Mesendoderm (in vitro differentiated cells): ENCODE measurements at regions not wholly inside any gene's neighbourhood (a gene's known extent, or its start where the extent isn't known, plus 50 kb on each side); places are given as distances from the start of the nearest gene placed in this dataset.

Experiments used
- DNase-seq: peaks from one replicate; pipeline ENCODE4 v3.0.0; 2013
- H2AK5ac ChIP-seq: 2 replicates; pipeline ENCODE4 v1.6.1; 2013; ENCODE audit warnings: low read length, inconsistent platforms
- H2BK120ac ChIP-seq: 2 replicates; pipeline ENCODE4 v1.6.1; 2013; ENCODE audit warnings: low read depth, mild to moderate bottlenecking, low read length, moderate library complexity, mixed read lengths
- H2BK15ac ChIP-seq: replicated peaks from 2 replicates; pipeline ENCODE4 v1.6.1; 2013; ENCODE audit warnings: low read depth, mild to moderate bottlenecking, moderate library complexity
- H2BK5ac ChIP-seq: 2 replicates; pipeline ENCODE4 v1.6.1; 2013; ENCODE audit warnings: low read length, inconsistent platforms
- H3K18ac ChIP-seq: 2 replicates; pipeline ENCODE4 v1.6.1; 2013; ENCODE audit warnings: mild to moderate bottlenecking, low read length, mixed read lengths
- H3K23ac ChIP-seq: one replicate; pipeline ENCODE4 v1.6.1; 2013; ENCODE audit warnings: low read length
- H3K27ac ChIP-seq: 2 replicates; pipeline ENCODE4 v1.5.1; 2013; ENCODE audit warnings: low read depth, mild to moderate bottlenecking, inconsistent platforms, low read length, moderate library complexity
- H3K27me3 ChIP-seq: 2 replicates; pipeline ENCODE4 v1.6.1; 2013; ENCODE audit warnings: low read length, control low read depth, mild to moderate bottlenecking, inconsistent platforms; ENCODE audit not compliant: insufficient read depth, poor library complexity
- H3K36me3 ChIP-seq: 2 replicates; pipeline ENCODE4 v1.6.1; 2013; ENCODE audit warnings: low read length, inconsistent platforms; ENCODE audit not compliant: control insufficient read depth, insufficient read depth
- H3K4ac ChIP-seq: one replicate; pipeline ENCODE4 v1.6.1; 2013; ENCODE audit warnings: low read depth, mild to moderate bottlenecking, low read length, moderate library complexity
- H3K4me1 ChIP-seq: 2 replicates; pipeline ENCODE4 v1.6.1; 2013; ENCODE audit warnings: low read depth, low read length, inconsistent platforms; ENCODE audit not compliant: control insufficient read depth
- H3K4me2 ChIP-seq: 2 replicates; pipeline ENCODE4 v1.6.1; 2013; ENCODE audit warnings: low read length
- H3K4me3 ChIP-seq: 2 replicates; pipeline ENCODE4 v1.5.1; 2013; ENCODE audit warnings: mild to moderate bottlenecking, low read length
- H3K56ac ChIP-seq: one replicate; pipeline ENCODE4 v1.6.1; 2013; ENCODE audit warnings: low read length
- H3K79me1 ChIP-seq: 2 replicates; pipeline ENCODE4 v1.6.1; 2013; ENCODE audit warnings: low read length, inconsistent platforms
- H3K79me2 ChIP-seq: 2 replicates; pipeline ENCODE4 v1.6.1; 2013; ENCODE audit warnings: mild to moderate bottlenecking, low read length; ENCODE audit not compliant: control insufficient read depth, insufficient read depth
- H3K9ac ChIP-seq: 2 replicates; pipeline ENCODE4 v1.6.1; 2013; ENCODE audit warnings: low read length, inconsistent platforms
- H4K5ac ChIP-seq: one replicate; pipeline ENCODE4 v1.6.1; 2013; ENCODE audit warnings: low read length
- H4K8ac ChIP-seq: one replicate; pipeline ENCODE4 v1.6.1; 2013; ENCODE audit warnings: low read depth, mild to moderate bottlenecking, control low read depth, low read length, moderate library complexity
- WGBS: extraction: QIAGEN DNeasy Blood & Tissue Kit; methylation state at CpG from one replicate; pipeline ENCODE4 v1.1.7; 2013; ENCODE audit warnings: low lambda C conversion rate, missing lambda C conversion rate; ENCODE audit not compliant: insufficient coverage; ENCODE audit errors: extremely low coverage; 5-methylcytosine and 5-hydroxymethylcytosine counted together

DNA sequence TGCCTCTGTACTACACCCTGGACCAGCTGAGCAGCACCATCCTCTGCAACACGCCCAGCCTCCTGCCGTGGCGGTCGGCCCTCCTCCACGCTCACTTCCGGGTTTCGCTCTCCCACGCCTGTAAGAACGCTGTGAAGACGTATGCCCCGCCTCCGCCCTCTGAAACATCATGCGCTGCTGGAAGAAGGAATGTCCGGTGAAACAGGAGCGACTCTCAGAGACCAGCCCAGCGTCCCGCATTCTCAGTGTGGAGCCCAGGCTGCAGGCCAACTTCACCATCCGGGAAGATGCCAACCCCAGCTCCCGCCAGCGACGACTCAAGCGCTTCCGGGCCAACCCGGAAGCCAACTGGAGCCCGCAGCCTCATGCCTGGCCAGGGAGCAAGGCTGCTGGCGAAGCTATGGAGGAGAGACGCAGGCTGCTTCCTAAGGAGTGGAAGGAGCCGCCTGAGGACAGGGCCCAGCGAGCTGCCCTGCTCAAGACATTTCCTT, 186.1 kb upstream of the SLITRK2 start:
- Histone ChIP-seq H3K4me2 (no peak overlapping the region), H4K8ac (no peak overlapping the region), H2BK15ac (no peak overlapping the region), H3K27me3 (no peaks in the 10 kb centered on the region), H3K36me3 (no peaks in the 10 kb centered on the region), H4K5ac (no peak overlapping the region), H3K18ac (no peak overlapping the region), H3K56ac (no peak overlapping the region), H3K27ac (no peak overlapping the region), H2BK5ac (no peak overlapping the region), H2AK5ac (no peak overlapping the region), H2BK120ac (no peak overlapping the region), H3K79me1 (no peaks in the 10 kb centered on the region), H3K23ac (no peak overlapping the region), H3K79me2 (no peaks in the 10 kb centered on the region), H3K4me3 (no peak overlapping the region), H3K4me1 (no peaks in the 10 kb centered on the region), H3K4ac (no peak overlapping the region), H3K9ac (no peak overlapping the region)
- WGBS, result no CpG with 5 or more reads among the region's 29 CpGs
- no peak for DNase-seq

DNA sequence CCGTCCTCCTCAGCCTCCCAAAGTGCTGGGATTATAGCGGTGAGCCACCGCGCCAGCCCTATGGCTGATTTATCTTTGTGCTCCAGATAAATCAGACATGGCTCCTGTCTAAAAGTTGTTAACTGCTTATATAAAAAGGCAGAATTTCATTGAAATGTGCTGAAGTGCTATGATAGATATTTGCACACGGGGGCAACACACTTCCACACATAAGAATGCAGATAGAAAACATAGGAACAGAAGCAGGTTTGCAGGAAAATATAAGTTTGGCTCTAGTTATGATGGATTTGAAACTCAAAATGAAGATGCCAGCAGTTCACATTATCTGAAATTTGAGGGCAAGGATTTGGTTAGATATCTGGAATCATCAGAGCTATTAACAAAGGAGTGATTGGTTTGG, 163.1 kb upstream of the SLITRK2 start:
- Histone ChIP-seq H2BK15ac (no peak overlapping the region), H4K8ac (no peak overlapping the region), H3K79me2 (no peaks in the 10 kb centered on the region), H3K18ac (no peak overlapping the region), H4K5ac (no peak overlapping the region), H3K23ac (no peak overlapping the region), H2AK5ac (no peak overlapping the region), H2BK120ac (no peak overlapping the region), H3K27me3 (no peaks in the 10 kb centered on the region), H3K9ac (no peak overlapping the region), H3K4me3 (no peak overlapping the region), H3K4ac (no peak overlapping the region), H3K27ac (no peak overlapping the region), H3K79me1 (no peaks in the 10 kb centered on the region), H3K4me2 (no peak overlapping the region), H3K56ac (no peak overlapping the region), H3K36me3 (no peaks in the 10 kb centered on the region), H2BK5ac (no peak overlapping the region), H3K4me1 (no peaks in the 10 kb centered on the region)
- no peak for DNase-seq
- WGBS, result no CpG with 5 or more reads among the region's 5 CpGs

DNA sequence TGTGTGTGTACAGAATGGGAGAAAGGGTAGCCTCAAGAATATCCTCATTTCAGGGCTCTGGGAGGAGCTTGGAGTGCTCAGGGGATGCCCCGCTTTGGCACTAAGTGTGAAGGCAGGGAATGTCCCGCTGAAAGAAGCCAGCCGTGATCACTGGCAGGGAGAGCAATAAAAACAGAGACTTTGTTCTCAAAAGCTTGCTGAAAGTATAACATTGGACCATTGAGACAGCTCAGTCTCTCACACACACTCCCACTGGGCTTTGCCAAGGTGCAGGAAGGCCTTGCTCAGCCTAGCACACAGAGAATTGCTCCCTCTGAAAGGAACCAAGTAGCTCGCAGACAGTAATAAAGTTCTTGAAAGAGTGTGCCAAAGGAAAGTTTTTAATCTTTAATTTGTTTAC, 143.8 kb upstream of the SLITRK2 start:
- no peak overlapping the region for H3K4ac ChIP-seq
- no peak overlapping the region for H3K9ac ChIP-seq
- no peak overlapping the region for H2BK5ac ChIP-seq
- DNase-seq, result no peak
- no peaks in the 10 kb centered on the region for H3K79me1 ChIP-seq
- H3K27me3 ChIP-seq, result no peaks in the 10 kb centered on the region
- H4K8ac ChIP-seq, result no peak overlapping the region
- H2BK15ac ChIP-seq, result no peak overlapping the region
- H3K23ac ChIP-seq, result no peak overlapping the region
- no CpG with 5 or more reads among the region's 4 CpGs for WGBS
- no peaks in the 10 kb centered on the region for H3K4me1 ChIP-seq
- H3K4me3 ChIP-seq, result no peak overlapping the region
- H3K36me3 ChIP-seq, result no peaks in the 10 kb centered on the region
- no peaks in the 10 kb centered on the region for H3K79me2 ChIP-seq
- H3K27ac ChIP-seq, result no peak overlapping the region
- no peak overlapping the region for H4K5ac ChIP-seq
- H3K4me2 ChIP-seq, result no peak overlapping the region
- H3K56ac ChIP-seq, result no peak overlapping the region
- H2AK5ac ChIP-seq, result no peak overlapping the region
- no peak overlapping the region for H2BK120ac ChIP-seq
- H3K18ac ChIP-seq, result no peak overlapping the region

DNA sequence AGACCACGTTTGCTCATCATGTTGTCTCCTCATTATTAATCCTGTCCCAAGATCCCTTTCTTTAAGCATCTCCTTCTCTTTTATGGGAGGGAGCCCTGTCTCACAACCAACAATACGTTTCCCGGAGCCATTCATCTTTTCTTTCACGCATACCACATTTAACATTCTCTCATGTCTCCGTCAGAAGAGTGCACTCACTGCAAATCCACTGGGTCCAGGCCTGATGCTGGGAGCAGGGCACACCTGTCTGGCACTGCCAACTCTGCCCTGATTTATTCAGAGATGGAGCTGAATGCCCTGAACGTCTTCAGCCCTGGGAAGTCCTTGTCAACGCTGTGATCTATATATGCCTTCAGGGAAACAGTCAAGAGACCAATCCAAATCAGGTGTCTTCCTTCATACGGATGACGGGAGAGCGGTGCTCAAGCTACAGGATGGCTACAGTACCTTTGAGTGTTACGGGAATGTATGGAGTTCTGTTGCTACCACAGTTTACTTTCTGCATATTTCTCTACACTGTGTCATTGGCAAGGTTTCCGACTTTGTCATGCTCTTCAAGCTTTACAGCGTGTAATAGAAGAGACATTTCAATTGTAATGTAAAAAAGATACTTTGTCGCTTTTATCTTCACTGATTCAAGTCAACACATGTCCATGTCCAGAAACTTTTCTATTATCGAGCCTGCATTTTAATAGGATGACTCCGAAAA, 140.4 kb upstream of the SLITRK2 start:
- H2BK120ac ChIP-seq, result no peak overlapping the region
- no peaks in the 10 kb centered on the region for H3K36me3 ChIP-seq
- no peak for DNase-seq
- no peaks in the 10 kb centered on the region for H3K79me1 ChIP-seq
- H3K79me2 ChIP-seq, result no peaks in the 10 kb centered on the region
- H4K8ac ChIP-seq, result no peak overlapping the region
- H3K27me3 ChIP-seq, result no peaks in the 10 kb centered on the region
- H3K4me2 ChIP-seq, result no peak overlapping the region
- no peak overlapping the region for H3K4me3 ChIP-seq
- no peak overlapping the region for H2BK15ac ChIP-seq
- WGBS, result no CpG with 5 or more reads among the region's 16 CpGs
- H3K9ac ChIP-seq, result no peak overlapping the region
- H2BK5ac ChIP-seq, result no peak overlapping the region
- H3K18ac ChIP-seq, result no peak overlapping the region
- H3K27ac ChIP-seq, result no peak overlapping the region
- H3K23ac ChIP-seq, result no peak overlapping the region
- H2AK5ac ChIP-seq, result no peak overlapping the region
- no peak overlapping the region for H3K4ac ChIP-seq
- H3K56ac ChIP-seq, result no peak overlapping the region
- H3K4me1 ChIP-seq, result no peaks in the 10 kb centered on the region
- no peak overlapping the region for H4K5ac ChIP-seq

DNA sequence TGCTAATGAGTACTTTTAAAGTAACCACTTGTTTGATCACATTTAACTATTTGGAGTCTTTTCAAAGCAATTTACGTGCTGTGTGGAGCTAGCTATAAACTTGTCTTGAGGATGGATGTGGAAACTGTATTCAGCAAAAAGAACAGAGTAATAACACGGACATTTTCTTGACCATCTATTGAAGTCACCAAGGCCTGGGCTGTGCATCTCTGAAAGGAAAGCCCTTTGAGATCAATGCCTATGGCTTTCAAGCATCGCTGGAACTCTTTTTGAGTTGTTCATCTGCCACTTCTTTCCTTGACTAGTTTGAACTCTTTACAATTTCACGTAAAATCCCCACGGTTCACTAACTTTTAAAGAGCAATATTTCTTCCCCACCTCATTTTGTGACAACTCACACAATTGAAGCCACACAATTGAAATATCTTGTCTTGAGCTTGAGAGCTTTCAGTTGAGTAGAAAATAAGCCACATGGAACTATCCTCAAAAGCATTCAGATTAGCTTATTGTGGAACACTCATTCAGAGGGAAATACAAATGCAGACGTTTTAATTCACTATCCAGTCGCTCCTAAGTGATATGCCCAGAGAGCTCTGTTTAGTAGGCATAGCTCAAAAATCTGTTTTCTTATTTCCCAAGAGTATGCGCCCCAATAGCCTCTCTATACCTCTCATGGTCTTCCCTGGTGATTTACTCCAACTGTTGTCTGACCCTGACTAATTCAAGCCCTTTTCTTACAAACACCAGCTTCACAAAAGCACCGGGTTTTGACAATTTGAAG, 134.9 kb upstream of the SLITRK2 start:
- no peak overlapping the region for H2BK120ac ChIP-seq
- H3K9ac ChIP-seq, result no peak overlapping the region
- H2BK5ac ChIP-seq, result no peak overlapping the region
- H3K4me1 ChIP-seq, result no peaks in the 10 kb centered on the region
- no peak overlapping the region for H2BK15ac ChIP-seq
- no CpG with 5 or more reads among the region's 9 CpGs for WGBS
- no peaks in the 10 kb centered on the region for H3K36me3 ChIP-seq
- no peak overlapping the region for H2AK5ac ChIP-seq
- H4K5ac ChIP-seq, result no peak overlapping the region
- H3K56ac ChIP-seq, result no peak overlapping the region
- no peak for DNase-seq
- H3K4me3 ChIP-seq, result no peak overlapping the region
- no peak overlapping the region for H4K8ac ChIP-seq
- H3K4me2 ChIP-seq, result no peak overlapping the region
- no peak overlapping the region for H3K18ac ChIP-seq
- H3K79me1 ChIP-seq, result no peaks in the 10 kb centered on the region
- no peaks in the 10 kb centered on the region for H3K79me2 ChIP-seq
- no peak overlapping the region for H3K4ac ChIP-seq
- H3K23ac ChIP-seq, result no peak overlapping the region
- H3K27me3 ChIP-seq, result no peaks in the 10 kb centered on the region
- no peak overlapping the region for H3K27ac ChIP-seq
